Lower lobe of right lung (tissue), 2 donors: ENCODE measurements at regions not wholly inside any gene's neighbourhood (a gene's known extent, or its start where the extent isn't known, plus 50 kb on each side); places are given as distances from the start of the nearest gene placed in this dataset.

Experiments
- ATAC-seq, 2 donors: fragments of 200-7000 bp; cut with Tn5 transposase; one replicate each; pipeline ENCODE4 v1.9.1; 2020 to 2022; ENCODE audit warnings: mild to moderate bottlenecking in 2 of 2, moderate library complexity in 2 of 2
- DNase-seq: peaks from one replicate; pipeline ENCODE4 v3.0.0-alpha.2; 2020
- H3K27ac ChIP-seq: fragments of 200-600 bp; one replicate; pipeline ENCODE4 v1.8.0; 2022
- H3K27me3 ChIP-seq: fragments of 200-600 bp; one replicate; pipeline ENCODE4 v1.8.0; 2022; ENCODE audit warnings: low read depth
- H3K36me3 ChIP-seq: fragments of 200-600 bp; one replicate; pipeline ENCODE4 v1.8.0; 2022; ENCODE audit warnings: mild to moderate bottlenecking
- H3K4me1 ChIP-seq: fragments of 200-600 bp; one replicate; pipeline ENCODE4 v1.8.0; 2022
- H3K4me3 ChIP-seq: fragments of 200-600 bp; one replicate; pipeline ENCODE4 v1.8.0; 2022; ENCODE audit warnings: mild to moderate bottlenecking
- H3K9me3 ChIP-seq: fragments of 200-600 bp; one replicate; pipeline ENCODE4 v1.8.0; 2022
- CTCF ChIP-seq: fragments of 200-600 bp; IDR thresholded peaks from one replicate; pipeline ENCODE4 v1.8.0; 2022; ENCODE audit warnings: antibody characterized with exemption, mild to moderate bottlenecking
- intact Hi-C: fragments of 100-400 bp; cut with DNase I; formaldehyde crosslinking; loops from one replicate; pipeline ENCODE4 v1.11.0; 2022
- donor health status: DM: no; HTN: yes; CAD: no; lungs with severe emphysema.

- Histone ChIP-seq H3K4me1 (no peaks in the 10 kb centered on the region), H3K9me3 (no peaks in the 10 kb centered on the region), H3K27me3 (peaks cover 12% of the 10 kb centered on the region), H3K36me3 (no peaks in the 10 kb centered on the region), H3K4me3 (no peak overlapping the region), H3K27ac (no peak overlapping the region)
- intact Hi-C loops: no loop called here
- TF ChIP-seq CTCF: no peak
- ATAC-seq (no peak), DNase-seq (peak; percentile 27)
Measured at GRCh38 chr4:8730681-8731080, 138.1 kb downstream of the CPZ start.

- TF ChIP-seq CTCF: no peak
- Histone ChIP-seq H3K4me3 (no peak overlapping the region), H3K4me1 (no peaks in the 10 kb centered on the region), H3K27me3 (peaks cover 17% of the 10 kb centered on the region), H3K36me3 (no peaks in the 10 kb centered on the region), H3K27ac (no peak overlapping the region), H3K9me3 (no peaks in the 10 kb centered on the region)
- ATAC-seq (no peak), DNase-seq (peak; percentile 27)
- intact Hi-C loops: no loop called here
Measured at GRCh38 chr4:8730159-8730558, 137.6 kb downstream of the CPZ start.

- Histone ChIP-seq H3K4me3 (no peak overlapping the region), H3K27me3 (peaks cover 22% of the 10 kb centered on the region), H3K9me3 (no peaks in the 10 kb centered on the region), H3K27ac (no peak overlapping the region), H3K36me3 (no peaks in the 10 kb centered on the region), H3K4me1 (no peaks in the 10 kb centered on the region)
- ATAC-seq (no peak), DNase-seq (peak; percentile 31)
- TF ChIP-seq CTCF: no peak
- intact Hi-C loops: no loop called here
Measured at GRCh38 chr4:8729408-8730149, 137.0 kb downstream of the CPZ start.

- H3K4me1 ChIP-seq: no peaks in the 10 kb centered on the region
- no peaks in the 10 kb centered on the region for H3K36me3 ChIP-seq
- no peak for TF ChIP-seq CTCF
- ATAC-seq (no peak), DNase-seq (peak; percentile 39)
- H3K27me3 ChIP-seq: peaks cover 23% of the 10 kb centered on the region
- intact Hi-C loops: no loop called here
- H3K4me3 ChIP-seq: no peak overlapping the region
- H3K9me3 ChIP-seq: no peaks in the 10 kb centered on the region
- H3K27ac ChIP-seq: no peak overlapping the region
Measured at GRCh38 chr4:8728536-8729407, 136.2 kb downstream of the CPZ start.

GRCh38 chr4:8727546-8728510 lies 135.3 kb downstream of the CPZ start:
- intact Hi-C loops: no loop called here
- DNase-seq: peak; percentile 38
- Histone ChIP-seq H3K27me3 (peaks cover 32% of the 10 kb centered on the region), H3K36me3 (no peaks in the 10 kb centered on the region), H3K9me3 (no peaks in the 10 kb centered on the region), H3K4me3 (no peak overlapping the region), H3K4me1 (no peaks in the 10 kb centered on the region), H3K27ac (no peak overlapping the region)
- ATAC-seq: no peak
- TF ChIP-seq CTCF: no peak
